H1 (cell line): ENCODE measurements at regions not wholly inside any gene's neighbourhood (a gene's known extent, or its start where the extent isn't known, plus 50 kb on each side); places are given as distances from the start of the nearest gene placed in this dataset.

Experiments used
- CTCF ChIA-PET: fragments of 300-600 bp; sonication (Branson Sonifier 250); formaldehyde crosslinking; loops from one replicate; lab custom pipeline; 2021; ENCODE audit not compliant: partially characterized antibody; lab: Charles Lee
- POLR2A ChIA-PET: fragments of 300-600 bp; sonication (Branson Sonifier 250); formaldehyde crosslinking; loops from one replicate; lab custom pipeline; 2021; ENCODE audit warnings: inconsistent platforms; ENCODE audit not compliant: partially characterized antibody; lab: Charles Lee
- DNase-seq, 2 experiments: peaks; one replicate each; pipeline versions ENCODE4 v3.0.0 to v3.0.0-alpha.2; 2010 to 2022; ENCODE audit warnings: low spot score in 2 of 2, low read depth in 1 of 2, mixed read lengths in 1 of 2
- FAIRE-seq: peaks from 2 replicates; lab custom pipeline; 2011; peaks lifted over from hg19 to GRCh38; lab: Jason Lieb, UNC
- H2AFZ ChIP-seq: 2 replicates; pipeline ENCODE4 v1.8.1; 2012; ENCODE audit warnings: low read length, inconsistent platforms
- H2AK5ac ChIP-seq: 2 replicates; pipeline ENCODE4 v1.6.1; 2013; ENCODE audit warnings: low read depth, low read length
- H2BK120ac ChIP-seq: replicated peaks from 2 replicates; pipeline ENCODE3; 2013; ENCODE audit warnings: low read depth, low read length, inconsistent platforms
- H2BK12ac ChIP-seq: 2 replicates; pipeline ENCODE4 v1.6.1; 2013; ENCODE audit warnings: low read depth, low read length
- H2BK15ac ChIP-seq: 2 replicates; pipeline ENCODE4 v1.6.1; 2013; ENCODE audit warnings: low read length
- H2BK20ac ChIP-seq: 2 replicates; pipeline ENCODE4 v1.6.1; 2013; ENCODE audit warnings: low read length
- H2BK5ac ChIP-seq: 2 replicates; pipeline ENCODE4 v1.6.1; 2013; ENCODE audit warnings: low read depth, low read length
- H3K14ac ChIP-seq: 2 replicates; pipeline ENCODE4 v1.6.1; 2013; ENCODE audit warnings: inconsistent platforms; ENCODE audit not compliant: insufficient read length
- H3K18ac ChIP-seq: 2 replicates; pipeline ENCODE4 v1.6.1; 2013; ENCODE audit warnings: low read length; ENCODE audit errors: extremely low read depth
- H3K23ac ChIP-seq: 2 replicates; pipeline ENCODE4 v1.6.1; 2013; ENCODE audit warnings: inconsistent platforms; ENCODE audit not compliant: insufficient read length
- H3K23me2 ChIP-seq: 2 replicates; pipeline ENCODE4 v1.6.1; 2013; ENCODE audit warnings: low read depth, low read length
- H3K27ac ChIP-seq: 2 replicates; pipeline ENCODE4 v1.6.1; 2011; ENCODE audit warnings: low read depth, low read length, inconsistent platforms
- H3K27me3 ChIP-seq, 4 experiments: replicated peaks in 1 of 4; 1 replicate in 1 of 4; 2 replicates in 3 of 4; pipeline versions ENCODE4 v1.6.1 to v1.8.1; 2011 to 2013; ENCODE audit warnings: low read length in 3 of 4, mild to moderate bottlenecking in 3 of 4, inconsistent platforms in 2 of 4, mixed read lengths in 2 of 4, moderate library complexity in 1 of 4; ENCODE audit not compliant: control insufficient read depth in 3 of 4, insufficient read depth in 3 of 4; ENCODE audit errors: extremely low read depth in 1 of 4
- H3K36me3 ChIP-seq, 4 experiments: 2 replicates each; pipeline versions ENCODE4 v1.6.1 to v1.8.1; 2011 to 2013; ENCODE audit warnings: mild to moderate bottlenecking in 4 of 4, low read length in 3 of 4, moderate library complexity in 2 of 4, control low read depth in 1 of 4, inconsistent platforms in 1 of 4; ENCODE audit not compliant: insufficient read depth in 4 of 4, control insufficient read depth in 2 of 4
- H3K4ac ChIP-seq: replicated peaks from 2 replicates; pipeline ENCODE3; 2013; ENCODE audit warnings: low read length, low read depth, mixed read lengths, inconsistent platforms; ENCODE audit not compliant: insufficient read length
- H3K4me1 ChIP-seq, 4 experiments: replicated peaks in 1 of 4; 1 replicate in 1 of 4; 2 replicates in 3 of 4; pipeline versions ENCODE4 v1.6.1 to v1.8.1; 2011 to 2013; ENCODE audit warnings: low read length in 3 of 4, inconsistent platforms in 2 of 4, mixed read lengths in 1 of 4; ENCODE audit not compliant: insufficient read depth in 4 of 4, control insufficient read depth in 3 of 4
- H3K4me2 ChIP-seq, 2 experiments: 2 replicates each; pipeline versions ENCODE4 v1.6.1 to v1.8.1; 2011 to 2013; ENCODE audit warnings: low read depth in 2 of 2, low read length in 2 of 2, control low read depth in 1 of 2, inconsistent platforms in 1 of 2, mild to moderate bottlenecking in 1 of 2; ENCODE audit not compliant: insufficient read depth in 1 of 2
- H3K4me3 ChIP-seq, 4 experiments: fragments of 200-600, 300-600 bp in 1 of 4; sonication (generic), shearing (Covaris generic), sonication (Bioruptor Twin) in 1 of 4; 2 replicates each; pipeline versions ENCODE4 v1.5.1 to v1.8.1; 2011 to 2016; ENCODE audit warnings: low read length in 4 of 4, low read depth in 3 of 4, control low read depth in 2 of 4, inconsistent platforms in 2 of 4, mild to moderate bottlenecking in 2 of 4, mixed read lengths in 1 of 4, moderate library complexity in 1 of 4; ENCODE audit not compliant: insufficient read depth in 2 of 4; ENCODE audit errors: extremely low read depth in 1 of 4
- H3K56ac ChIP-seq: replicated peaks from 2 replicates; pipeline ENCODE3; 2013; ENCODE audit warnings: low read depth, mild to moderate bottlenecking, mixed read lengths, low read length, inconsistent platforms; ENCODE audit not compliant: insufficient read length
- H3K79me1 ChIP-seq: 2 replicates; pipeline ENCODE4 v1.6.1; 2013; ENCODE audit warnings: low read depth, low read length, control low read depth
- H3K79me2 ChIP-seq, 2 experiments: 2 replicates each; pipeline versions ENCODE4 v1.6.1 to v1.8.1; 2012 to 2013; ENCODE audit warnings: low read length in 2 of 2, mild to moderate bottlenecking in 2 of 2, inconsistent platforms in 1 of 2; ENCODE audit not compliant: insufficient read depth in 2 of 2, control insufficient read depth in 1 of 2
- H3K9ac ChIP-seq, 4 experiments: replicated peaks in 1 of 4; 1 replicate in 1 of 4; 2 replicates in 3 of 4; pipeline versions ENCODE4 v1.6.1 to v1.8.1; 2011 to 2013; ENCODE audit warnings: low read depth in 3 of 4, low read length in 3 of 4, control low read depth in 2 of 4, mild to moderate bottlenecking in 2 of 4, moderate library complexity in 2 of 4, inconsistent platforms in 1 of 4; ENCODE audit errors: extremely low read depth in 1 of 4
- H3K9me3 ChIP-seq, 2 experiments: 2 replicates each; pipeline versions ENCODE4 v1.6.1 to v1.8.1; 2012 to 2013; ENCODE audit warnings: mild to moderate bottlenecking in 2 of 2, moderate library complexity in 2 of 2, control low read depth in 1 of 2, inconsistent platforms in 1 of 2, low read depth in 1 of 2, low read length in 1 of 2, mixed read lengths in 1 of 2; ENCODE audit not compliant: insufficient read depth in 2 of 2
- H4K20me1 ChIP-seq, 2 experiments: replicated peaks in 1 of 2; 2 replicates each; pipeline versions ENCODE3 to v1.8.1; 2011 to 2013; ENCODE audit warnings: inconsistent platforms in 2 of 2, low read length in 2 of 2, mild to moderate bottlenecking in 1 of 2; ENCODE audit not compliant: insufficient read depth in 2 of 2, control insufficient read depth in 1 of 2
- H4K5ac ChIP-seq: 2 replicates; pipeline ENCODE4 v1.6.1; 2013; ENCODE audit warnings: low read length, low read depth, mixed read lengths, inconsistent platforms; ENCODE audit not compliant: insufficient read length
- H4K8ac ChIP-seq: 2 replicates; pipeline ENCODE4 v1.8.0; 2013; ENCODE audit warnings: mild to moderate bottlenecking, moderate library complexity, low read length, inconsistent platforms; ENCODE audit not compliant: insufficient read depth; ENCODE audit errors: extremely low read depth
- H4K91ac ChIP-seq: replicated peaks from 2 replicates; pipeline ENCODE3; 2013; ENCODE audit warnings: low read length, mixed read lengths, inconsistent platforms; ENCODE audit not compliant: insufficient read length
- CBX8 ChIP-seq: fragments of 300-800, 300-1000 bp; sonication (generic); IDR thresholded peaks from 2 replicates; pipeline ENCODE4 v1.7.1; 2016; ENCODE audit warnings: low read depth, low read length, borderline replicate concordance
- CEBPB ChIP-seq: IDR thresholded peaks from 2 replicates; pipeline ENCODE4 v1.6.1; 2012; ENCODE audit warnings: low read depth, low read length
- JUN ChIP-seq: IDR thresholded peaks from 2 replicates; pipeline ENCODE4 v1.6.1; 2011; ENCODE audit warnings: low read depth, mild to moderate bottlenecking, improper control_type of control experiment, low read length
- KDM4A ChIP-seq: IDR thresholded peaks from one replicate; pipeline ENCODE4 v1.7.1; 2012; ENCODE audit warnings: low read depth, mild to moderate bottlenecking, moderate library complexity, low read length, inconsistent platforms; ENCODE audit not compliant: severe bottlenecking
- PHF8 ChIP-seq: fragments of 200-600 bp; sonication (generic); conservative IDR thresholded peaks from 2 replicates; pipeline ENCODE4 v1.7.1; 2012; ENCODE audit warnings: low read depth, mild to moderate bottlenecking, inconsistent platforms, low read length, moderate library complexity
- RXRA ChIP-seq: IDR thresholded peaks from 2 replicates; pipeline ENCODE4 v1.6.1; 2011; ENCODE audit warnings: low read depth, mild to moderate bottlenecking, low read length, moderate library complexity; ENCODE audit not compliant: insufficient read depth
- SIX5 ChIP-seq: IDR thresholded peaks from 2 replicates; pipeline ENCODE4 v1.6.1; 2011; ENCODE audit warnings: mild to moderate bottlenecking, low read depth, low read length
- SRF ChIP-seq: IDR thresholded peaks from 2 replicates; pipeline ENCODE4 v1.6.1; 2011; ENCODE audit warnings: mild to moderate bottlenecking, low read depth, low read length, moderate library complexity
- WGBS, 2 experiments: shearing (Covaris generic) in 1 of 2; methylation state at CpG; one replicate each; pipeline versions ENCODE4 v1.1.6 to v1.1.7; 2013 to 2015; ENCODE audit warnings: low lambda C conversion rate in 2 of 2, mixed read lengths in 2 of 2, inconsistent platforms in 1 of 2, low coverage in 1 of 2, missing lambda C conversion rate in 1 of 2; ENCODE audit not compliant: insufficient replicate concordance in 2 of 2, insufficient coverage in 1 of 2, insufficient read length in 1 of 2; ENCODE audit errors: extremely low coverage in 1 of 2, missing lambda C conversion rate in 1 of 2; 5-methylcytosine and 5-hydroxymethylcytosine counted together
- TF ChIP-seq, protein P1 (sequence below): IDR thresholded peaks from 2 replicates; pipeline ENCODE4 v1.6.1; 2012; ENCODE audit warnings: inconsistent platforms

DNA sequence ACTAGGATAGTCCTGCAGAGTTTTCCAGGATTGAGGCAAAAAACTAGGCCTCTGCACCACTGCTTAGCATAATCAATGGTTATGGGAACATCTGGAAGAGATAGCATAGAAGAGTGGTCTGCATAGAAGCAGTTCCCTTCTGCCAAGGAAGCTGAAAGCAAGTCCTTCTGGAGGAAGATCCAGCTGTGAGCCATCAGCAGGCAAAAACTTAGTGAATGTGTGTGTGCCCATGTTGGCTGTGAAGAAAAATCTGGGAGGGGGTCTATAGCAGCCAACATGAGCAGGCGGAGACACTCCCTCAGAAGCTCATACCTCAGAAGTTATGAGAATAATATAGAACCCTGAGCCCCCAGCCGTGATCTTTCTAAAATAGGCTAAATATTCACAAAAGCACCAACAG lies 228.1 kb upstream of the STEAP1 start:
- H3K79me2 ChIP-seq: no peaks in the 10 kb centered on the region
- H3K9me3 ChIP-seq: no peaks in the 10 kb centered on the region
- H3K36me3 ChIP-seq: no peaks in the 10 kb centered on the region
- no peak overlapping the region for H3K23ac ChIP-seq
- H2BK12ac ChIP-seq: no peak overlapping the region
- no peaks in the 10 kb centered on the region for H4K20me1 ChIP-seq
- no peak overlapping the region for H3K56ac ChIP-seq
- H4K91ac ChIP-seq: no peak overlapping the region
- H3K27me3 ChIP-seq: no peaks in the 10 kb centered on the region
- no peak overlapping the region for H2BK5ac ChIP-seq
- POLR2A ChIA-PET: no interaction called here
- TF ChIP-seq JUN: no peak
- TF ChIP-seq CEBPB: no peak
- TF ChIP-seq, protein P1, sequence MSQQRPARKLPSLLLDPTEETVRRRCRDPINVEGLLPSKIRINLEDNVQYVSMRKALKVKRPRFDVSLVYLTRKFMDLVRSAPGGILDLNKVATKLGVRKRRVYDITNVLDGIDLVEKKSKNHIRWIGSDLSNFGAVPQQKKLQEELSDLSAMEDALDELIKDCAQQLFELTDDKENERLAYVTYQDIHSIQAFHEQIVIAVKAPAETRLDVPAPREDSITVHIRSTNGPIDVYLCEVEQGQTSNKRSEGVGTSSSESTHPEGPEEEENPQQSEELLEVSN: no peak
- TF ChIP-seq SRF: no peak
- no peak for TF ChIP-seq RXRA
- TF ChIP-seq SIX5: no peak
- no peak for TF ChIP-seq CBX8
- TF ChIP-seq KDM4A: no peak
- TF ChIP-seq PHF8: no peak
- 65% methylated on average over 2 of the region's 2 CpGs; no CpG with 5 or more reads in 1 of the 2 experiments for WGBS, 2 experiments
- H2AFZ ChIP-seq: no peak overlapping the region
- H3K79me1 ChIP-seq: no peaks in the 10 kb centered on the region
- no peak overlapping the region for H4K5ac ChIP-seq
- no peak overlapping the region for H2AK5ac ChIP-seq
- H2BK20ac ChIP-seq: no peak overlapping the region
- no peak overlapping the region for H3K27ac ChIP-seq
- DNase-seq (no peak), FAIRE-seq (no peak)
- no peaks in the 10 kb centered on the region for H3K23me2 ChIP-seq
- no peak overlapping the region for H3K9ac ChIP-seq
- H3K4me1 ChIP-seq: no peaks in the 10 kb centered on the region
- H3K4me3 ChIP-seq: no peak overlapping the region
- no peak overlapping the region for H3K4me2 ChIP-seq
- no peak overlapping the region for H3K4ac ChIP-seq
- CTCF ChIA-PET: no interaction called here
- H3K14ac ChIP-seq: no peak overlapping the region
- no peak overlapping the region for H2BK15ac ChIP-seq
- H3K18ac ChIP-seq: no peak overlapping the region
- H4K8ac ChIP-seq: no peak overlapping the region
- no peak overlapping the region for H2BK120ac ChIP-seq
